B cell (primary cell): ENCODE measurements at regions not wholly inside any gene's neighbourhood (a gene's known extent, or its start where the extent isn't known, plus 50 kb on each side); places are given as distances from the start of the nearest gene placed in this dataset.

Experiments used
- ATAC-seq: fragments of 200-7000 bp; cut with Tn5 transposase; one replicate; pipeline ENCODE4 v1.10.0; 2021; ENCODE audit warnings: low read depth, mild to moderate bottlenecking, moderate number of reproducible peaks, moderate library complexity
- CTCF ChIA-PET: fragments of 350-600 bp; sonication (Branson Sonifier 250); formaldehyde crosslinking; loops from one replicate; lab custom pipeline; 2021; ENCODE audit warnings: antibody characterized with exemption, inconsistent platforms; lab: Charles Lee
- POLR2A ChIA-PET: fragments of 350-600 bp; sonication (Branson Sonifier 250); formaldehyde crosslinking; loops from one replicate; lab custom pipeline; 2021; ENCODE audit warnings: antibody characterized with exemption; lab: Charles Lee
- DNase-seq: peaks from one replicate; pipeline ENCODE4 v3.0.0; 2013
- H2AFZ ChIP-seq: 2 replicates; pipeline ENCODE4 v1.6.1; 2012; ENCODE audit warnings: mild to moderate bottlenecking, low read depth, low read length; ENCODE audit not compliant: insufficient read depth, poor library complexity, severe bottlenecking
- H3K27ac ChIP-seq, 2 donors: 1 replicate in 1 of 2; 2 replicates in 1 of 2; pipeline ENCODE4 v1.5.1; 2012 to 2013; ENCODE audit warnings: low read length in 2 of 2, mild to moderate bottlenecking in 2 of 2, moderate library complexity in 1 of 2
- H3K27me3 ChIP-seq, 4 experiments: fragments of 200-600 bp in 1 of 4; sonication (generic) in 1 of 4; replicated peaks in 1 of 4; 1 replicate in 2 of 4; 2 replicates in 2 of 4; pipeline versions ENCODE4 v1.6.1 to v1.7.0; 2013 to 2016; ENCODE audit warnings: low read length in 3 of 4, mild to moderate bottlenecking in 2 of 4, mixed read lengths in 1 of 4, moderate library complexity in 1 of 4; ENCODE audit not compliant: insufficient read depth in 4 of 4, control insufficient read depth in 3 of 4; ENCODE audit errors: control extremely low read depth in 1 of 4
- H3K36me3 ChIP-seq, 2 experiments: replicated peaks in 1 of 2; 1 replicate in 1 of 2; 2 replicates in 1 of 2; pipeline versions ENCODE4 v1.6.1 to v1.7.1; 2013; ENCODE audit warnings: low read length in 1 of 2; ENCODE audit not compliant: insufficient read depth in 2 of 2, control insufficient read depth in 1 of 2; ENCODE audit errors: control extremely low read depth in 1 of 2, extremely low read depth in 1 of 2
- H3K4me1 ChIP-seq, 2 donors: fragments of 200-600 bp in 1 of 2; sonication (generic) in 1 of 2; 1 replicate in 1 of 2; 2 replicates in 1 of 2; pipeline versions ENCODE4 v1.5.1 to v1.6.1; 2013 to 2017; ENCODE audit warnings: low read length in 2 of 2; ENCODE audit not compliant: control insufficient read depth in 2 of 2, insufficient read depth in 2 of 2
- H3K4me2 ChIP-seq: replicated peaks from 2 replicates; pipeline ENCODE3; 2012; ENCODE audit warnings: mild to moderate bottlenecking, low read depth, low read length; ENCODE audit not compliant: poor library complexity, severe bottlenecking
- H3K4me3 ChIP-seq, 5 experiments: fragments of 200-600 bp in 1 of 5; sonication (generic) in 1 of 5; 1 replicate in 3 of 5; 2 replicates in 2 of 5; pipeline versions ENCODE4 v1.5.1 to v1.7.0; 2011 to 2016; ENCODE audit warnings: low read length in 4 of 5, mild to moderate bottlenecking in 4 of 5, low read depth in 2 of 5, control low read depth in 1 of 5, moderate library complexity in 1 of 5; ENCODE audit not compliant: insufficient read depth in 1 of 5; ENCODE audit errors: control extremely low read depth in 1 of 5, extremely low read depth in 1 of 5
- H3K79me2 ChIP-seq: fragments of 200-600 bp; sonication (generic); one replicate; pipeline ENCODE4 v1.6.0; 2016; ENCODE audit warnings: low read length; ENCODE audit not compliant: control insufficient read depth, insufficient read depth
- H3K9ac ChIP-seq: fragments of 200-600 bp; sonication (generic); 2 replicates; pipeline ENCODE4 v1.6.1; 2017; ENCODE audit warnings: mild to moderate bottlenecking, low read length, moderate library complexity
- H3K9me3 ChIP-seq, 3 donors: one replicate each; pipeline versions ENCODE4 v1.6.1 to v1.7.1; 2013; ENCODE audit warnings: low read length in 2 of 3; ENCODE audit not compliant: control insufficient read depth in 2 of 3, insufficient read depth in 1 of 3; ENCODE audit errors: control extremely low read depth in 1 of 3
- H4K20me1 ChIP-seq: 2 replicates; pipeline ENCODE4 v1.6.0; 2012; ENCODE audit warnings: mild to moderate bottlenecking, low read length; ENCODE audit not compliant: insufficient read depth, control insufficient read depth, poor library complexity, severe bottlenecking
- H3K27ac Mint-ChIP-seq: one replicate; pipeline ENCODE4 v1.8.0; 2021; ENCODE audit warnings: mixed read lengths
- H3K27me3 Mint-ChIP-seq: one replicate; pipeline ENCODE4 v1.8.0; 2021; ENCODE audit warnings: mixed read lengths
- H3K4me1 Mint-ChIP-seq: one replicate; pipeline ENCODE4 v1.8.0; 2021; ENCODE audit warnings: mixed read lengths
- H3K4me3 Mint-ChIP-seq: one replicate; pipeline ENCODE4 v1.8.0; 2021; ENCODE audit warnings: mixed read lengths
- H3K9me3 Mint-ChIP-seq: one replicate; pipeline ENCODE4 v1.8.0; 2022; ENCODE audit warnings: mixed read lengths; ENCODE audit not compliant: insufficient read depth
- CTCF ChIP-seq: fragments of 200-600 bp; IDR thresholded peaks from one replicate; pipeline ENCODE4 v1.8.0; 2022; ENCODE audit warnings: antibody characterized with exemption, mild to moderate bottlenecking
- EZH2 ChIP-seq: IDR thresholded peaks from 2 replicates; pipeline ENCODE4 v1.6.1; 2012; ENCODE audit warnings: borderline replicate concordance, low read depth, mild to moderate bottlenecking, moderate library complexity, low read length; ENCODE audit not compliant: insufficient read depth, poor library complexity, severe bottlenecking
- WGBS: methylation state at CpG from one replicate; pipeline ENCODE4 v1.1.5; 2013; ENCODE audit warnings: missing lambda C conversion rate; ENCODE audit not compliant: insufficient coverage; 5-methylcytosine and 5-hydroxymethylcytosine counted together
- intact Hi-C: fragments of 100-400 bp; cut with micrococcal nuclease; formaldehyde crosslinking; loops from one replicate; pipeline ENCODE4 v1.10.0; 2022

- intact Hi-C loops, result no loop called here
- CTCF ChIA-PET, result no interaction called here
- POLR2A ChIA-PET, result no interaction called here
- no peak overlapping the region for H3K27ac Mint-ChIP-seq
- Histone ChIP-seq H3K79me2 (no peaks in the 10 kb centered on the region), H3K27me3 (no peaks in the 10 kb centered on the region), H3K27ac (no peak overlapping the region), H4K20me1 (no peaks in the 10 kb centered on the region), H2AFZ (no peak overlapping the region), H3K9me3 (no peaks in the 10 kb centered on the region), H3K4me1 (no peaks in the 10 kb centered on the region), H3K36me3 (no peaks in the 10 kb centered on the region), H3K4me3 (no peak overlapping the region), H3K9ac (no peak overlapping the region), H3K4me2 (no peak overlapping the region)
- 89% methylated on average over 1 of the region's 3 CpGs for whole genome bisulfite sequencing
- no peak for ATAC-seq
- peaks cover 2% of the 10 kb centered on the region for H3K9me3 Mint-ChIP-seq
- TF ChIP-seq EZH2 (no peak), CTCF (no peak)
- no peak for DNase-seq
- no peaks in the 10 kb centered on the region for H3K4me1 Mint-ChIP-seq
- no peaks in the 10 kb centered on the region for H3K27me3 Mint-ChIP-seq
- no peak overlapping the region for H3K4me3 Mint-ChIP-seq
These were observed 52.0 kb downstream of the ZC3H11B start for GRCh38 chr1:219560856-219561255.

- no peaks in the 10 kb centered on the region for H3K4me1 ChIP-seq
- Mint-ChIP-seq H3K9me3 (peaks cover 2% of the 10 kb centered on the region), H3K4me1 (no peaks in the 10 kb centered on the region), H3K27ac (no peak overlapping the region), H3K27me3 (no peaks in the 10 kb centered on the region), H3K4me3 (no peak overlapping the region)
- no peaks in the 10 kb centered on the region for H3K79me2 ChIP-seq
- TF ChIP-seq EZH2 (no peak), CTCF (no peak)
- no peak for ATAC-seq
- H3K27ac ChIP-seq, result no peak overlapping the region
- no peak overlapping the region for H3K9ac ChIP-seq
- CTCF ChIA-PET, result no interaction called here
- intact Hi-C loops, result no loop called here
- whole genome bisulfite sequencing, result 94% methylated on average over 4 of the region's 4 CpGs
- H4K20me1 ChIP-seq, result no peaks in the 10 kb centered on the region
- POLR2A ChIA-PET, result no interaction called here
- DNase-seq, result no peak
- no peaks in the 10 kb centered on the region for H3K9me3 ChIP-seq
- H2AFZ ChIP-seq, result no peak overlapping the region
- no peak overlapping the region for H3K4me2 ChIP-seq
- no peaks in the 10 kb centered on the region for H3K27me3 ChIP-seq
- no peak overlapping the region for H3K4me3 ChIP-seq
- no peaks in the 10 kb centered on the region for H3K36me3 ChIP-seq
These were observed 53.0 kb downstream of the ZC3H11B start for GRCh38 chr1:219559899-219560298.
